Neural cell (in vitro differentiated cells): ENCODE measurements at regions not wholly inside any gene's neighbourhood (a gene's known extent, or its start where the extent isn't known, plus 50 kb on each side); places are given as distances from the start of the nearest gene placed in this dataset.

Experiments
- H2AFZ ChIP-seq: fragments of 200-600, 300-800 bp; sonication (generic), shearing (Covaris generic); 2 replicates; pipeline ENCODE4 v1.6.0; 2014; ENCODE audit warnings: low read depth, mild to moderate bottlenecking, antibody characterized with exemption, low read length, moderate library complexity
- H3F3A ChIP-seq: fragments of 200-600 bp; shearing (Covaris generic); 2 replicates; pipeline ENCODE4 v1.6.1; 2016; ENCODE audit warnings: mild to moderate bottlenecking, moderate library complexity, mixed read lengths, antibody characterized with exemption, low read length; ENCODE audit not compliant: insufficient read depth, poor library complexity, severe bottlenecking
- H3K27ac ChIP-seq: fragments of 200-600, 300-800 bp; sonication (generic), shearing (Covaris generic); 2 replicates; pipeline ENCODE4 v1.5.1; 2014; ENCODE audit warnings: mild to moderate bottlenecking, low read length, moderate library complexity
- H3K27me3 ChIP-seq: fragments of 300-800, 200-600 bp; sonication (generic), shearing (Covaris generic); 2 replicates; pipeline ENCODE4 v1.6.0; 2014; ENCODE audit warnings: mild to moderate bottlenecking, low read depth, low read length, moderate library complexity; ENCODE audit not compliant: insufficient read depth
- H3K36me3 ChIP-seq: fragments of 300-800, 200-600 bp; sonication (generic), shearing (Covaris generic); 2 replicates; pipeline ENCODE4 v1.5.1; 2014; ENCODE audit warnings: mild to moderate bottlenecking, antibody characterized with exemption, low read length, moderate library complexity; ENCODE audit not compliant: insufficient read depth
- H3K4me2 ChIP-seq: fragments of 300-800, 200-600 bp; sonication (generic), shearing (Covaris generic); 2 replicates; pipeline ENCODE4 v1.6.0; 2014; ENCODE audit warnings: mild to moderate bottlenecking, low read length
- H3K4me3 ChIP-seq: fragments of 300-800, 200-600 bp; sonication (generic), shearing (Covaris generic); 2 replicates; pipeline ENCODE4 v1.5.1; 2014; ENCODE audit warnings: mild to moderate bottlenecking, low read length, moderate library complexity
- H3K79me2 ChIP-seq: fragments of 200-600 bp; shearing (Covaris generic); replicated peaks from 2 replicates; pipeline ENCODE4 v1.6.0; 2014; ENCODE audit warnings: mild to moderate bottlenecking, low read length, moderate library complexity; ENCODE audit not compliant: insufficient read depth
- H3K9ac ChIP-seq: fragments of 300-800, 200-600 bp; sonication (generic), shearing (Covaris generic); 2 replicates; pipeline ENCODE4 v1.6.1; 2016; ENCODE audit warnings: mild to moderate bottlenecking, low read length, mixed read lengths
- H3K9me2 ChIP-seq: fragments of 200-600 bp; shearing (Covaris generic); 2 replicates; pipeline ENCODE4 v1.6.1; 2016; ENCODE audit warnings: mild to moderate bottlenecking, low read length, mixed read lengths; ENCODE audit not compliant: insufficient read depth
- H3K9me3 ChIP-seq: fragments of 200-600, 300-800 bp; sonication (generic), shearing (Covaris generic); 2 replicates; pipeline ENCODE4 v1.6.1; 2016; ENCODE audit warnings: mild to moderate bottlenecking, mixed run types, low read length, moderate library complexity, mixed read lengths
- H4K20me1 ChIP-seq: fragments of 200-600 bp; shearing (Covaris generic); 2 replicates; pipeline ENCODE4 v1.6.1; 2016; ENCODE audit warnings: mild to moderate bottlenecking, mixed run types; ENCODE audit not compliant: insufficient read depth
- EP300 ChIP-seq: fragments of 450-650 bp; conservative IDR thresholded peaks from 2 replicates; pipeline ENCODE4 v1.6.1; 2014; ENCODE audit warnings: antibody characterized with exemption, mild to moderate bottlenecking, moderate library complexity; ENCODE audit not compliant: poor library complexity, severe bottlenecking
- EZH2 ChIP-seq: fragments of 200-600, 300-800 bp; shearing (Covaris generic), sonication (generic); IDR thresholded peaks from 2 replicates; pipeline ENCODE4 v1.6.1; 2014; ENCODE audit warnings: antibody characterized with exemption, low read length, borderline replicate concordance, mild to moderate bottlenecking; ENCODE audit not compliant: insufficient read depth, poor library complexity, severe bottlenecking
- MXI1 ChIP-seq: fragments of 450-650 bp; conservative IDR thresholded peaks from 2 replicates; pipeline ENCODE4 v1.6.1; 2014; ENCODE audit warnings: antibody characterized with exemption, mild to moderate bottlenecking; ENCODE audit not compliant: poor library complexity, severe bottlenecking
- POLR2AphosphoS5 ChIP-seq: IDR thresholded peaks from 2 replicates; pipeline ENCODE4 v1.6.1; 2012
- RAD21 ChIP-seq: fragments of 450-650 bp; conservative IDR thresholded peaks from 2 replicates; pipeline ENCODE4 v1.6.1; 2014; ENCODE audit warnings: antibody characterized with exemption, mild to moderate bottlenecking, moderate library complexity
- SMC3 ChIP-seq: fragments of 450-650 bp; conservative IDR thresholded peaks from 2 replicates; pipeline ENCODE4 v1.6.1; 2014; ENCODE audit warnings: antibody characterized with exemption, mild to moderate bottlenecking, moderate library complexity; ENCODE audit not compliant: poor library complexity
- TAF1 ChIP-seq: IDR thresholded peaks from 2 replicates; pipeline ENCODE4 v1.6.1; 2012; ENCODE audit warnings: low read depth
- TF ChIP-seq, protein P1 (sequence below): fragments of 450-650 bp; IDR thresholded peaks from 2 replicates; pipeline ENCODE4 v1.5.1; 2014; ENCODE audit warnings: antibody characterized with exemption, mild to moderate bottlenecking, moderate library complexity; ENCODE audit not compliant: poor library complexity, severe bottlenecking
- TF ChIP-seq, protein P2 (sequence below): IDR thresholded peaks from 2 replicates; pipeline ENCODE4 v1.6.1; 2012; ENCODE audit warnings: borderline replicate concordance

DNA sequence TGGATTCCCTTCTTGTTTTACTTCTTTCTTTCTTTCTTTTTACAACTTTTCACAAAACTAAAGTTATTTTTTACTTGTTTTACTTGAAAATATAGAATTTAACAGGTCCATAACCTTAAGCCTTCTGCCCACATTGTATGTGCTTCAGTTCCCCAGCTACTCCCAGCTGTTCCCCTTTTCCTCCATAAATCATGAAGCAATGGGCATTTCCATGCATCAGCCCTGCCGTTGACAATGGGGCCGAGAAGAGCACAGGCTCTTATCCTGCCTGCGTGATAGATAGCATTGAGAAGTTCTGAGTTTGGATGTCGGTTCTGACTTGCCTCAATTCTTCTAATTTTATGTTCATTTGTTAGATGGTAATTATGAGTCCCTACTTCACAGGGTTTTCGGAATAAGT is 583.8 kb downstream of the CDH26 start:
- no peak for TF ChIP-seq SMC3
- no peak for TF ChIP-seq EZH2
- TF ChIP-seq RAD21 = no peak
- no peak for TF ChIP-seq TAF1
- TF ChIP-seq, protein P1, sequence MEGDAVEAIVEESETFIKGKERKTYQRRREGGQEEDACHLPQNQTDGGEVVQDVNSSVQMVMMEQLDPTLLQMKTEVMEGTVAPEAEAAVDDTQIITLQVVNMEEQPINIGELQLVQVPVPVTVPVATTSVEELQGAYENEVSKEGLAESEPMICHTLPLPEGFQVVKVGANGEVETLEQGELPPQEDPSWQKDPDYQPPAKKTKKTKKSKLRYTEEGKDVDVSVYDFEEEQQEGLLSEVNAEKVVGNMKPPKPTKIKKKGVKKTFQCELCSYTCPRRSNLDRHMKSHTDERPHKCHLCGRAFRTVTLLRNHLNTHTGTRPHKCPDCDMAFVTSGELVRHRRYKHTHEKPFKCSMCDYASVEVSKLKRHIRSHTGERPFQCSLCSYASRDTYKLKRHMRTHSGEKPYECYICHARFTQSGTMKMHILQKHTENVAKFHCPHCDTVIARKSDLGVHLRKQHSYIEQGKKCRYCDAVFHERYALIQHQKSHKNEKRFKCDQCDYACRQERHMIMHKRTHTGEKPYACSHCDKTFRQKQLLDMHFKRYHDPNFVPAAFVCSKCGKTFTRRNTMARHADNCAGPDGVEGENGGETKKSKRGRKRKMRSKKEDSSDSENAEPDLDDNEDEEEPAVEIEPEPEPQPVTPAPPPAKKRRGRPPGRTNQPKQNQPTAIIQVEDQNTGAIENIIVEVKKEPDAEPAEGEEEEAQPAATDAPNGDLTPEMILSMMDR = no peak
- TF ChIP-seq EP300 = no peak
- no peak for TF ChIP-seq MXI1
- TF ChIP-seq POLR2AphosphoS5 = no peak
- TF ChIP-seq, protein P2, sequence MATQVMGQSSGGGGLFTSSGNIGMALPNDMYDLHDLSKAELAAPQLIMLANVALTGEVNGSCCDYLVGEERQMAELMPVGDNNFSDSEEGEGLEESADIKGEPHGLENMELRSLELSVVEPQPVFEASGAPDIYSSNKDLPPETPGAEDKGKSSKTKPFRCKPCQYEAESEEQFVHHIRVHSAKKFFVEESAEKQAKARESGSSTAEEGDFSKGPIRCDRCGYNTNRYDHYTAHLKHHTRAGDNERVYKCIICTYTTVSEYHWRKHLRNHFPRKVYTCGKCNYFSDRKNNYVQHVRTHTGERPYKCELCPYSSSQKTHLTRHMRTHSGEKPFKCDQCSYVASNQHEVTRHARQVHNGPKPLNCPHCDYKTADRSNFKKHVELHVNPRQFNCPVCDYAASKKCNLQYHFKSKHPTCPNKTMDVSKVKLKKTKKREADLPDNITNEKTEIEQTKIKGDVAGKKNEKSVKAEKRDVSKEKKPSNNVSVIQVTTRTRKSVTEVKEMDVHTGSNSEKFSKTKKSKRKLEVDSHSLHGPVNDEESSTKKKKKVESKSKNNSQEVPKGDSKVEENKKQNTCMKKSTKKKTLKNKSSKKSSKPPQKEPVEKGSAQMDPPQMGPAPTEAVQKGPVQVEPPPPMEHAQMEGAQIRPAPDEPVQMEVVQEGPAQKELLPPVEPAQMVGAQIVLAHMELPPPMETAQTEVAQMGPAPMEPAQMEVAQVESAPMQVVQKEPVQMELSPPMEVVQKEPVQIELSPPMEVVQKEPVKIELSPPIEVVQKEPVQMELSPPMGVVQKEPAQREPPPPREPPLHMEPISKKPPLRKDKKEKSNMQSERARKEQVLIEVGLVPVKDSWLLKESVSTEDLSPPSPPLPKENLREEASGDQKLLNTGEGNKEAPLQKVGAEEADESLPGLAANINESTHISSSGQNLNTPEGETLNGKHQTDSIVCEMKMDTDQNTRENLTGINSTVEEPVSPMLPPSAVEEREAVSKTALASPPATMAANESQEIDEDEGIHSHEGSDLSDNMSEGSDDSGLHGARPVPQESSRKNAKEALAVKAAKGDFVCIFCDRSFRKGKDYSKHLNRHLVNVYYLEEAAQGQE = no peak
- Histone ChIP-seq H3K36me3 (no peaks in the 10 kb centered on the region), H3K9ac (no peak overlapping the region), H3K27me3 (no peaks in the 10 kb centered on the region), H3F3A (no peaks in the 10 kb centered on the region), H3K79me2 (no peaks in the 10 kb centered on the region), H3K4me3 (no peak overlapping the region), H3K9me2 (no peaks in the 10 kb centered on the region), H2AFZ (no peak overlapping the region), H4K20me1 (no peaks in the 10 kb centered on the region), H3K27ac (no peak overlapping the region), H3K4me2 (no peak overlapping the region), H3K9me3 (no peaks in the 10 kb centered on the region)

DNA sequence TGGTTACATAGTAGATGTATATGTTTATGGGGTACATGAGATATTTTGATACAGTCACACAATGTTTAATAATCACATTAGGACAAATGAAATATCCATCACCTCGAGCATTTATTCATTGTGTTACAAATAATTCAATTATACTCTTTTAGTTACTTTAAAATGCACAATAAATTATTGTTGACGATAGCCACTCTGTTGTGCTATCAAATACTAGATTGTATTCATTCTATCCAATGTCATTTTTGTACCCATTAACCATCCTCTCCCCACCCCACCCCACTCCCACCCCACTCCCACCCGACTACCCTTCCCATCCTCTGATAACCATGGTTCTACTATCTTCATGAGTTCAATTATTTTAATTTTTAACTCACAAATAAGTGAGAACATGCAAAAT is 585.4 kb downstream of the CDH26 start:
- H3K36me3 ChIP-seq = no peaks in the 10 kb centered on the region
- H3K27me3 ChIP-seq = no peaks in the 10 kb centered on the region
- no peaks in the 10 kb centered on the region for H3F3A ChIP-seq
- H4K20me1 ChIP-seq = no peaks in the 10 kb centered on the region
- no peak overlapping the region for H3K9ac ChIP-seq
- H3K27ac ChIP-seq = no peak overlapping the region
- H3K79me2 ChIP-seq = no peaks in the 10 kb centered on the region
- no peak overlapping the region for H3K4me2 ChIP-seq
- H2AFZ ChIP-seq = no peak overlapping the region
- H3K4me3 ChIP-seq = no peak overlapping the region
- H3K9me2 ChIP-seq = no peaks in the 10 kb centered on the region
- TF ChIP-seq, protein P2 = no peak
- TF ChIP-seq EP300 (no peak), TAF1 (no peak), EZH2 (no peak), MXI1 (no peak), SMC3 (no peak)
- no peaks in the 10 kb centered on the region for H3K9me3 ChIP-seq
